ENCODE measurements at regions not wholly inside any gene's neighbourhood (a gene's known extent, or its start where the extent isn't known, plus 50 kb on each side); places are given as distances from the start of the nearest gene placed in this dataset.

DNA sequence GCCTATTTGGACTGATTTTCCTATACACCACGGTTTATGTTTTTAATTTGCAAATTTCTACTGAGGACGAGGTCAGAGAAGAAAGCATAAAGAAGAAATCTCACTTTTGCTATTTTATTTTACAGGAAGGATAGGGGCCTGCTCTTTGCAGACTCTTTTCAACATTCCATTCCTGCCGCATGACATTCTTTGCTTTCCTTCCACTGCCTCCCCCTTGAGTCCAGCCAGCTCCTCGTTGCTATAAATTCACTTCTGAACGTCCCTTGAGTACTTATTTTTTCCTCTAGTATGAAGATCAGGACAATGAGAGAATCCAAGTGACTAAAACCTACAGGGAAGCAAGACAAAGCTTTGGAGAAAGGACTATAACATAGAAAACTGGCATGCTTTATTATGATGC, 53.4 kb upstream of the PTGFR start:
- TF ChIP-seq, protein P1, sequence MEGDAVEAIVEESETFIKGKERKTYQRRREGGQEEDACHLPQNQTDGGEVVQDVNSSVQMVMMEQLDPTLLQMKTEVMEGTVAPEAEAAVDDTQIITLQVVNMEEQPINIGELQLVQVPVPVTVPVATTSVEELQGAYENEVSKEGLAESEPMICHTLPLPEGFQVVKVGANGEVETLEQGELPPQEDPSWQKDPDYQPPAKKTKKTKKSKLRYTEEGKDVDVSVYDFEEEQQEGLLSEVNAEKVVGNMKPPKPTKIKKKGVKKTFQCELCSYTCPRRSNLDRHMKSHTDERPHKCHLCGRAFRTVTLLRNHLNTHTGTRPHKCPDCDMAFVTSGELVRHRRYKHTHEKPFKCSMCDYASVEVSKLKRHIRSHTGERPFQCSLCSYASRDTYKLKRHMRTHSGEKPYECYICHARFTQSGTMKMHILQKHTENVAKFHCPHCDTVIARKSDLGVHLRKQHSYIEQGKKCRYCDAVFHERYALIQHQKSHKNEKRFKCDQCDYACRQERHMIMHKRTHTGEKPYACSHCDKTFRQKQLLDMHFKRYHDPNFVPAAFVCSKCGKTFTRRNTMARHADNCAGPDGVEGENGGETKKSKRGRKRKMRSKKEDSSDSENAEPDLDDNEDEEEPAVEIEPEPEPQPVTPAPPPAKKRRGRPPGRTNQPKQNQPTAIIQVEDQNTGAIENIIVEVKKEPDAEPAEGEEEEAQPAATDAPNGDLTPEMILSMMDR (IDR thresholded peaks at IDR 0.05; ENCODE audit: low read length, missing control alignments): no peak
- DNase-seq (ENCODE audit: low read depth): peak; percentile 34
- H3K4me3 ChIP-seq (replicated peaks; ENCODE audit: low read depth, low read length): no peak overlapping the region

DNA sequence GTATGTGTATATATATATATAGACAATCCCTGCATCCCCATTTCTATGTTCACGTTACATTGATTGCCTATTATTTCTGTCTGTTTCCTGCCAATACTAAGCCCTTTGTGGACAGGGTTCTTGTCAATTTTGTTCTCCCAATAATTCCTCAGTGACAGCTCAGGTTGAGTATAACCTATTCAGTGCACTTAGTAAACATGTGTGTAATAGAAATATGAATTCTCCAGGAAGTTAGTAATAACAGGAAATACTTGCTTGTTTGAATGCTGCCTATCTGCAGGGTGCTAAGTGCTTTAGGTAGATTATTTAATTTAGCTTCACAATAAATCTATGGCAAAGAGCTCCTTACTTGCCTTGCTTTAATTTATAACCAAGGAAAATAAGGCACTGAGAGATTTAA, 52.8 kb upstream of the PTGFR start:
- TF ChIP-seq, protein P1 (IDR thresholded peaks at IDR 0.05; ENCODE audit: low read length, missing control alignments): no peak
- no peak overlapping the region for H3K4me3 ChIP-seq (replicated peaks; ENCODE audit: low read depth, low read length)
- DNase-seq (ENCODE audit: low read depth): no peak

DNA sequence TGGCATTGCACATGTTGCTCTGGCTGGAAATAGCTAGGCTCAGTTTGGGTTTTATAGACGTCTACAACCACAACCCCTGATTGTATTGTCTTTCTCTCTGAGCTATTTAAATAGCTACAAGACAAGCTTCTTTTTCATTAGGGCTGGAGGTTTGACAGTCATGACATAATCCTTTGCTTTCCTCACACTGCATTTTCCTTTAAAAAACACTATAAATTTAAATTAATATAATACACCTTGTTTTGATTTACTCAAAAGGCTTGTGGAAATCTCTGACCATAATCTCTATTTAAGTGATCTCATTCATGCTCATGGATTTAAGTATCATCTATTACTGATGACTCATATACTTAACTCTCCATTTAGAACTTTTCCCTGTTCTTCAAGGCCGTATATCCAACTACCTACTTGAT, 50.4 kb upstream of the PTGFR start:
- H3K4me3 ChIP-seq (replicated peaks; ENCODE audit: low read depth, low read length): no peak overlapping the region
- TF ChIP-seq, protein P1 (IDR thresholded peaks at IDR 0.05; ENCODE audit: low read length, missing control alignments): no peak
- DNase-seq (ENCODE audit: low read depth): no peak
